Nephron (organoid): ENCODE measurements at regions not wholly inside any gene's neighbourhood (a gene's known extent, or its start where the extent isn't known, plus 50 kb on each side); places are given as distances from the start of the nearest gene placed in this dataset.
"Not testable (repeated sequence)": the region's sequence is repeated elsewhere in the genome, so short reads cannot be mapped to it uniquely, and the experiment has no call there.

ENCODE experiments used
- H3K27ac Mint-ChIP-seq, 3 experiments: 2 replicates each; pipeline ENCODE4 v1.8.0; 2020; ENCODE audit warnings: mixed read lengths in 3 of 3, mild to moderate bottlenecking in 2 of 3, moderate library complexity in 1 of 3
- H3K27me3 Mint-ChIP-seq: 2 replicates; pipeline ENCODE4 v1.8.0; 2021; ENCODE audit warnings: low read depth, mild to moderate bottlenecking, moderate library complexity, mixed read lengths
- H3K36me3 Mint-ChIP-seq: 2 replicates; pipeline ENCODE4 v1.8.0; 2020; ENCODE audit warnings: low read depth, mixed read lengths
- H3K4me1 Mint-ChIP-seq: 2 replicates; pipeline ENCODE4 v1.8.0; 2020; ENCODE audit warnings: mixed read lengths
- H3K4me3 Mint-ChIP-seq, 3 experiments: 2 replicates each; pipeline ENCODE4 v1.8.0; 2020; ENCODE audit warnings: mild to moderate bottlenecking in 3 of 3, mixed read lengths in 3 of 3, moderate library complexity in 2 of 3
- H3K9me3 Mint-ChIP-seq: 2 replicates; pipeline ENCODE4 v1.8.0; 2020; ENCODE audit warnings: mixed read lengths
- CTCF ChIP-seq, 3 experiments: fragments of 200-600 bp; sonication (generic); IDR thresholded peaks; one replicate each; pipeline ENCODE4 v1.5.0; 2021; ENCODE audit warnings: antibody characterized with exemption in 3 of 3; ENCODE audit not compliant: unreplicated experiment in 3 of 3

DNA sequence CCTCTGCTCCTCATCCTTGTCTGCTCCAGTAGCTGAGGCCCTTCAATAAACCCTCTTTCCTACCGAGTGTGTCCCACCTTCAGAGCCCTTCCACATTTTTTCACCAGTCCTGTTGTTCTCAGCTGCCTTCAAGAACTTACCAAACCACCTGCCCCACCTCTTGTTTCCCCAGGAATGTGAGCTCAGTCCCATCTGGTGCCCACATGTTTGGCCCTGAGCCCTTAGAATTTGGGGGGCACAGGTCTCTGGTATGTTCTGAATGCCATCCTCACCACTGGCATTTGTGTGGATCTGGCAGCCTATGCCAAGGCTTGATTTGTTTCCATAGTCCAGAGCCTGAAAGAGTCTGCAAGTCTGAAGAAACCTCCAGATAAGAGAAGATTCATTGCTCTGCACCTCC is 315.2 kb upstream of the PPP2R3A start:
- peaks cover 18% of the 10 kb centered on the region for H3K9me3 Mint-ChIP-seq
- no peak overlapping the region for H3K27ac Mint-ChIP-seq
- H3K4me3 Mint-ChIP-seq: no peak overlapping the region
- H3K36me3 Mint-ChIP-seq: no peaks in the 10 kb centered on the region
- H3K27me3 Mint-ChIP-seq: no peaks in the 10 kb centered on the region
- peaks cover 5% of the 10 kb centered on the region for H3K4me1 Mint-ChIP-seq
- TF ChIP-seq CTCF (IDR thresholded peaks at IDR 0.05; ENCODE audit: unreplicated experiment in 3 of 3): no peak

DNA sequence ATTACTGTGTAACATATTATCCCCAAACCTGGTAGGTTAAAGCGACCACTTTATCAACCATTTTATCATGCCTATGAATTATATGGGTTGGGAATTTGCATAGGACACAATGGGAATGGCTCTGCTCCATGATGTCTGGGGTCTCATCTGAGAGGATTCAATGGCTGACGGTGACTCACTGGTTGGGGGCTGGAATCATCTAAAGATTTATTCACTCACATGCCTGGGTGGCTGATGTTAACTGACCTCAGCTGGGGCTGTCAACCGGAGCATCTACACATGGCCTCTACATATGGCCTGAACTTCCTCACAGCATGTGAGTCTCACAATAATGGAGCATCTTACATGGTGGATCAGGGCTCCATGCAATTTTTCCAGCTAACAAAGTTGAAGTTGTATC is 313.1 kb upstream of the PPP2R3A start:
- TF ChIP-seq CTCF (IDR thresholded peaks at IDR 0.05; ENCODE audit: unreplicated experiment in 3 of 3): no peak
- Mint-ChIP-seq H3K4me3 (no peak overlapping the region), H3K9me3 (peaks cover 11% of the 10 kb centered on the region), H3K27me3 (no peaks in the 10 kb centered on the region), H3K4me1 (peaks cover 5% of the 10 kb centered on the region), H3K36me3 (no peaks in the 10 kb centered on the region), H3K27ac (no peak overlapping the region)

DNA sequence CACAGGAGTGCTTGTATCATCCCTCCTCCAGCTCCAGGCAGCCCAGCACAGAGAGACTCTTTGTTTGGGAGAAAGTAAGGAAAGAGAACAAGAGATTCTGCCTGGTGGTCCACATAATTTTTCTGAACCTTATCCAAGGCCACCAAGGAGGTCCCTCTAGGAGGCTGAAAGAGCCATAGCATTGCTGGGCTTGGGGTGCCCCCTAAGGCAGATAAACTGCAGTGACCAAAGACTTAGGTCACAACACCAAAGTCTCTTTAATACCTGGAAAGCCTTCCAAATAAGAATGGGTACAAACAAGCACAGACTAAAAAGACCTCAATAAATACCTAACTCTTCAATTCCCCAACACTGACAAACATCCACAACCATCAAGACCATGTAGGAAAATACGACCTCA is 310.2 kb upstream of the PPP2R3A start:
- no peaks in the 10 kb centered on the region for H3K36me3 Mint-ChIP-seq
- TF ChIP-seq CTCF (IDR thresholded peaks at IDR 0.05; ENCODE audit: unreplicated experiment in 3 of 3): no peak
- H3K4me3 Mint-ChIP-seq: no peak overlapping the region
- H3K27ac Mint-ChIP-seq: no peak overlapping the region
- no peaks in the 10 kb centered on the region for H3K27me3 Mint-ChIP-seq
- H3K9me3 Mint-ChIP-seq: peaks cover 14% of the 10 kb centered on the region
- H3K4me1 Mint-ChIP-seq: peaks cover 5% of the 10 kb centered on the region

GRCh38 chr3:135658451-135658850 is 307.1 kb upstream of the PPP2R3A start:
- H3K36me3 Mint-ChIP-seq, H3K27me3 Mint-ChIP-seq, H3K27ac Mint-ChIP-seq, H3K4me1 Mint-ChIP-seq: not testable (repeated sequence)
- peak overlapping the region; percentile 45 to 70 (median 55) for H3K4me3 Mint-ChIP-seq
- peaks cover 14% of the 10 kb centered on the region for H3K9me3 Mint-ChIP-seq

DNA sequence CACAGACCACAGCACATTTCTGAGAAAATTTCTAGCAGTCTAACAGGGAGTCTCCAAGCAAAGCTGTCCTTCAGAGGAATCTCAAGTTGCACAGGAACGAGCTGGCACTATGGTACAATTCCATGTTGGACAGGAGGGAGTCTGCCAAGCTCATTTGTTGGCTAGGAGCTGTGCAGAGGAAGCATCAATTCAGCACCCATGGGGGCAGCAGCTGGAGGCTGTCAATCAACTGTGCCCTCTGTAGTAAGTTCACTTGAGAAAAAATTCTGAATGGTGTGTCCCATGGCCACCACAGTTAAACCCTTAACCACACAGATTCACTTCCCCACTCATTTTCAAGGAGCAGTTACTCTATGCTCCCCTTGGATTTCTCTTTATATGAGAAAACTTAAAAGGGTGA is 298.5 kb upstream of the PPP2R3A start:
- no peaks in the 10 kb centered on the region for H3K4me1 Mint-ChIP-seq
- H3K27ac Mint-ChIP-seq: no peak overlapping the region
- no peak for TF ChIP-seq CTCF (IDR thresholded peaks at IDR 0.05; ENCODE audit: unreplicated experiment in 3 of 3)
- H3K9me3 Mint-ChIP-seq: peaks cover 23% of the 10 kb centered on the region
- no peak overlapping the region for H3K4me3 Mint-ChIP-seq
- no peaks in the 10 kb centered on the region for H3K36me3 Mint-ChIP-seq
- H3K27me3 Mint-ChIP-seq: no peaks in the 10 kb centered on the region

DNA sequence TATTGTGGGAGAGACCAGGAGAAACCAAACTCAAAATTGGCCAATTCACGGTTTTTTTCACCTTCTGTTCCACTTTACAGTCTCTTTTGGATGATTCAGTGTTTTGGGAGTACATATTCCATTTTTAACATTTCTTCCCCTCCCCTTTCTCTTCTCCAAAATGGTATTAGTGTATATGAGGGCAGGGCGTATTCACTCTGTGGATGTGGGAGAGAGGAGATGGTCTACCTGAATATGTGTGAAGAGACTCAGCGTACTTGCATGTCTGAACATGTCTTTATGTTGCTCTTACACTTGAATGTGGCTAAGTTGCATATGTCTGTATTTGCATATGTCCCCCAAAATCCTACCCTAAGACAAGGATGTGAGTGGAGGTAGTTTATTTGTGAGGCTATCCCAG is 291.0 kb upstream of the PPP2R3A start:
- H3K36me3 Mint-ChIP-seq: no peaks in the 10 kb centered on the region
- peaks cover 18% of the 10 kb centered on the region for H3K9me3 Mint-ChIP-seq
- H3K27ac Mint-ChIP-seq: no peak overlapping the region
- no peaks in the 10 kb centered on the region for H3K27me3 Mint-ChIP-seq
- no peak for TF ChIP-seq CTCF (IDR thresholded peaks at IDR 0.05; ENCODE audit: unreplicated experiment in 3 of 3)
- no peak overlapping the region for H3K4me3 Mint-ChIP-seq
- H3K4me1 Mint-ChIP-seq: no peaks in the 10 kb centered on the region
